ENCODE measurements at regions not wholly inside any gene's neighbourhood (a gene's known extent, or its start where the extent isn't known, plus 50 kb on each side); places are given as distances from the start of the nearest gene placed in this dataset.
"Not testable (repeated sequence)": the region's sequence is repeated elsewhere in the genome, so short reads cannot be mapped to it uniquely, and the experiment has no call there.

- intact Hi-C loops (cut with micrococcal nuclease): no loop called here
- Mint-ChIP-seq H3K27ac (no peak overlapping the region), H3K36me3 (ENCODE audit: low read depth) (no peaks in the 10 kb centered on the region), H3K27me3 (ENCODE audit: low read depth) (no peaks in the 10 kb centered on the region), H3K4me1 (ENCODE audit: low read depth) (no peaks in the 10 kb centered on the region), H3K9me3 (peaks cover 47% of the 10 kb centered on the region), H3K4me3 (ENCODE audit: low read depth) (no peak overlapping the region)
- DNase-seq (ENCODE audit: low spot score): no peak
Observed at GRCh38 chr7:85950418-85950817, 693.3 kb upstream of the GRM3 start.

- no peak for DNase-seq (ENCODE audit: low spot score)
- Mint-ChIP-seq H3K4me1 (ENCODE audit: low read depth) (no peaks in the 10 kb centered on the region), H3K27ac (no peak overlapping the region), H3K9me3 (peaks cover 49% of the 10 kb centered on the region), H3K4me3 (ENCODE audit: low read depth) (no peak overlapping the region), H3K27me3 (ENCODE audit: low read depth) (no peaks in the 10 kb centered on the region), H3K36me3 (ENCODE audit: low read depth) (no peaks in the 10 kb centered on the region)
- intact Hi-C loops (cut with micrococcal nuclease): no loop called here
Observed at GRCh38 chr7:85947767-85948166, 695.9 kb upstream of the GRM3 start.

GRCh38 chr7:85940798-85941197 lies 702.9 kb upstream of the GRM3 start:
- Mint-ChIP-seq H3K4me1 (ENCODE audit: low read depth) (no peaks in the 10 kb centered on the region), H3K27me3 (ENCODE audit: low read depth) (no peaks in the 10 kb centered on the region), H3K9me3 (peaks cover 18% of the 10 kb centered on the region), H3K36me3 (ENCODE audit: low read depth) (no peaks in the 10 kb centered on the region), H3K27ac (no peak overlapping the region), H3K4me3 (ENCODE audit: low read depth) (no peak overlapping the region)
- DNase-seq (ENCODE audit: low spot score): no peak
- intact Hi-C loops (cut with micrococcal nuclease): no loop called here

GRCh38 chr7:85931919-85932318 lies 711.8 kb upstream of the GRM3 start:
- no peak overlapping the region for H3K27ac Mint-ChIP-seq
- H3K4me1 Mint-ChIP-seq (ENCODE audit: low read depth): no peaks in the 10 kb centered on the region
- H3K4me3 Mint-ChIP-seq (ENCODE audit: low read depth): no peak overlapping the region
- H3K9me3 Mint-ChIP-seq: peaks cover 29% of the 10 kb centered on the region
- intact Hi-C loops (cut with micrococcal nuclease): no loop called here
- no peaks in the 10 kb centered on the region for H3K36me3 Mint-ChIP-seq (ENCODE audit: low read depth)
- H3K27me3 Mint-ChIP-seq (ENCODE audit: low read depth): no peaks in the 10 kb centered on the region
- DNase-seq (ENCODE audit: low spot score): no peak

GRCh38 chr7:85928500-85928899 lies 715.2 kb upstream of the GRM3 start:
- Mint-ChIP-seq H3K9me3 (peaks cover 18% of the 10 kb centered on the region), H3K27ac (no peak overlapping the region), H3K27me3 (ENCODE audit: low read depth) (no peaks in the 10 kb centered on the region), H3K4me3 (ENCODE audit: low read depth) (no peak overlapping the region), H3K36me3 (ENCODE audit: low read depth) (no peaks in the 10 kb centered on the region), H3K4me1 (ENCODE audit: low read depth) (no peaks in the 10 kb centered on the region)
- DNase-seq (ENCODE audit: low spot score): no peak
- intact Hi-C loops (cut with micrococcal nuclease): no loop called here

- Mint-ChIP-seq H3K27ac (no peak overlapping the region), H3K36me3 (ENCODE audit: low read depth) (no peaks in the 10 kb centered on the region), H3K27me3 (ENCODE audit: low read depth) (no peaks in the 10 kb centered on the region), H3K4me1 (ENCODE audit: low read depth) (no peaks in the 10 kb centered on the region), H3K9me3 (peaks cover 15% of the 10 kb centered on the region), H3K4me3 (ENCODE audit: low read depth) (no peak overlapping the region)
- no peak for DNase-seq (ENCODE audit: low spot score)
- intact Hi-C loops (cut with micrococcal nuclease): no loop called here
Observed at GRCh38 chr7:85927226-85927625, 716.5 kb upstream of the GRM3 start.

- Mint-ChIP-seq H3K27me3 (ENCODE audit: low read depth) (no peaks in the 10 kb centered on the region), H3K27ac (no peak overlapping the region), H3K9me3 (peaks cover 5% of the 10 kb centered on the region), H3K4me1 (ENCODE audit: low read depth) (no peaks in the 10 kb centered on the region), H3K4me3 (ENCODE audit: low read depth) (no peak overlapping the region), H3K36me3 (ENCODE audit: low read depth) (no peaks in the 10 kb centered on the region)
- DNase-seq (ENCODE audit: low spot score): no peak
- intact Hi-C loops (cut with micrococcal nuclease): no loop called here
Observed at GRCh38 chr7:85924062-85924461, 719.6 kb upstream of the GRM3 start.

GRCh38 chr7:85916016-85916415 lies 727.7 kb upstream of the GRM3 start:
- H3K9me3 Mint-ChIP-seq: peaks cover 10% of the 10 kb centered on the region
- no peaks in the 10 kb centered on the region for H3K4me1 Mint-ChIP-seq (ENCODE audit: low read depth)
- intact Hi-C loops (cut with micrococcal nuclease): no loop called here
- DNase-seq (ENCODE audit: low spot score): no peak
- no peaks in the 10 kb centered on the region for H3K27me3 Mint-ChIP-seq (ENCODE audit: low read depth)
- no peaks in the 10 kb centered on the region for H3K36me3 Mint-ChIP-seq (ENCODE audit: low read depth)
- no peak overlapping the region for H3K27ac Mint-ChIP-seq
- no peak overlapping the region for H3K4me3 Mint-ChIP-seq (ENCODE audit: low read depth)

GRCh38 chr7:85914437-85914836 lies 727.6 kb upstream of the SEMA3D start:
- no peaks in the 10 kb centered on the region for H3K36me3 Mint-ChIP-seq (ENCODE audit: low read depth)
- no peak overlapping the region for H3K4me3 Mint-ChIP-seq (ENCODE audit: low read depth)
- no peak overlapping the region for H3K27ac Mint-ChIP-seq
- intact Hi-C loops (cut with micrococcal nuclease): no loop called here
- H3K9me3 Mint-ChIP-seq: peaks cover 26% of the 10 kb centered on the region
- no peaks in the 10 kb centered on the region for H3K4me1 Mint-ChIP-seq (ENCODE audit: low read depth)
- DNase-seq (ENCODE audit: low spot score): no peak
- no peaks in the 10 kb centered on the region for H3K27me3 Mint-ChIP-seq (ENCODE audit: low read depth)

- Mint-ChIP-seq H3K27me3 (ENCODE audit: low read depth) (no peaks in the 10 kb centered on the region), H3K27ac (no peak overlapping the region), H3K36me3 (ENCODE audit: low read depth) (no peaks in the 10 kb centered on the region), H3K4me1 (ENCODE audit: low read depth) (no peaks in the 10 kb centered on the region), H3K4me3 (ENCODE audit: low read depth) (no peak overlapping the region), H3K9me3 (peaks cover 35% of the 10 kb centered on the region)
- intact Hi-C loops (cut with micrococcal nuclease): no loop called here
- no peak for DNase-seq (ENCODE audit: low spot score)
Observed at GRCh38 chr7:85908051-85908450, 721.2 kb upstream of the SEMA3D start.

- Mint-ChIP-seq H3K36me3 (ENCODE audit: low read depth) (no peaks in the 10 kb centered on the region), H3K27ac (no peak overlapping the region), H3K9me3 (no peaks in the 10 kb centered on the region), H3K27me3 (ENCODE audit: low read depth) (no peaks in the 10 kb centered on the region), H3K4me1 (ENCODE audit: low read depth) (no peaks in the 10 kb centered on the region), H3K4me3 (ENCODE audit: low read depth) (no peak overlapping the region)
- intact Hi-C loops (cut with micrococcal nuclease): no loop called here
- DNase-seq (ENCODE audit: low spot score): no peak
Observed at GRCh38 chr7:85897967-85898366, 711.1 kb upstream of the SEMA3D start.

GRCh38 chr7:85896531-85896930 lies 709.7 kb upstream of the SEMA3D start:
- H3K36me3 Mint-ChIP-seq (ENCODE audit: low read depth): no peaks in the 10 kb centered on the region
- intact Hi-C loops (cut with micrococcal nuclease): no loop called here
- no peaks in the 10 kb centered on the region for H3K9me3 Mint-ChIP-seq
- no peak overlapping the region for H3K4me3 Mint-ChIP-seq (ENCODE audit: low read depth)
- DNase-seq (ENCODE audit: low spot score): no peak
- no peaks in the 10 kb centered on the region for H3K27me3 Mint-ChIP-seq (ENCODE audit: low read depth)
- H3K27ac Mint-ChIP-seq: no peak overlapping the region
- H3K4me1 Mint-ChIP-seq (ENCODE audit: low read depth): no peaks in the 10 kb centered on the region

- no peaks in the 10 kb centered on the region for H3K36me3 Mint-ChIP-seq (ENCODE audit: low read depth)
- intact Hi-C loops (cut with micrococcal nuclease): no loop called here
- H3K9me3 Mint-ChIP-seq: no peaks in the 10 kb centered on the region
- no peaks in the 10 kb centered on the region for H3K4me1 Mint-ChIP-seq (ENCODE audit: low read depth)
- no peak overlapping the region for H3K27ac Mint-ChIP-seq
- H3K4me3 Mint-ChIP-seq (ENCODE audit: low read depth): no peak overlapping the region
- no peak for DNase-seq (ENCODE audit: low spot score)
- no peaks in the 10 kb centered on the region for H3K27me3 Mint-ChIP-seq (ENCODE audit: low read depth)
Observed at GRCh38 chr7:85895835-85896234, 709.0 kb upstream of the SEMA3D start.

GRCh38 chr7:85891900-85892299 lies 705.0 kb upstream of the SEMA3D start:
- DNase-seq (ENCODE audit: low spot score); H3K9me3 Mint-ChIP-seq; H3K27me3 Mint-ChIP-seq (ENCODE audit: low read depth); H3K4me1 Mint-ChIP-seq (ENCODE audit: low read depth); H3K36me3 Mint-ChIP-seq (ENCODE audit: low read depth); H3K4me3 Mint-ChIP-seq (ENCODE audit: low read depth); H3K27ac Mint-ChIP-seq; intact Hi-C loops (cut with micrococcal nuclease): not testable (repeated sequence)

Data from activated T-helper 2 cell treated with anti-CD3 and anti-CD28 coated beads, Interferon-gamma antibody, Interleukin-2, Interleukin-4, amounts not matched to agents 10 μg/mL and 5 μg/mL and 100 μg/mL, durations not matched to agents 14 hours and 24 hours and 36 hours (primary cell).